IMR-90 (cell line): ENCODE measurements at regions not wholly inside any gene's neighbourhood (a gene's known extent, or its start where the extent isn't known, plus 50 kb on each side); places are given as distances from the start of the nearest gene placed in this dataset.

Source experiments
- ATAC-seq: fragments of 200-7000 bp; cut with Tn5 transposase; 2 replicates; pipeline ENCODE4 v1.9.1; 2020; ENCODE audit warnings: low read depth, mild to moderate bottlenecking, moderate library complexity
- BruUV-seq: library from RNA; stranded (reverse); fragments of 400-500 nt; replicated peaks from 2 replicates; lab custom pipeline; 2021; lab: Mats Ljungman, UMichigan
- CTCF ChIA-PET: fragments of 300-600 bp; formaldehyde crosslinking; extraction: SDS; loops from one replicate; lab custom pipeline; 2021; ENCODE audit warnings: antibody characterized with exemption; lab: Yijun Ruan, JAX
- POLR2A ChIA-PET: fragments of 300-600 bp; sonication (Branson Sonifier 250); formaldehyde crosslinking; loops from one replicate; lab custom pipeline; 2022; ENCODE audit warnings: antibody characterized with exemption; ENCODE audit not compliant: unreplicated experiment; lab: Charles Lee
- DNase-seq: peaks from one replicate; pipeline ENCODE4 v3.0.0; 2013
- H2AFZ ChIP-seq: replicated peaks from 2 replicates; pipeline ENCODE3; 2013; ENCODE audit warnings: low read length, mild to moderate bottlenecking; ENCODE audit not compliant: poor library complexity
- H2AK5ac ChIP-seq: 2 replicates; pipeline ENCODE4 v1.6.1; 2013; ENCODE audit warnings: low read depth, low read length, inconsistent platforms
- H2AK9ac ChIP-seq: replicated peaks from 2 replicates; pipeline ENCODE3; 2013; ENCODE audit warnings: mild to moderate bottlenecking, low read depth, low read length, moderate library complexity; ENCODE audit not compliant: poor library complexity
- H2BK120ac ChIP-seq: 2 replicates; pipeline ENCODE4 v1.6.1; 2013; ENCODE audit warnings: low read depth, low read length, inconsistent platforms
- H2BK15ac ChIP-seq: 3 replicates; pipeline ENCODE4 v1.6.1; 2013; ENCODE audit warnings: low read depth, low read length, inconsistent platforms
- H2BK20ac ChIP-seq: 2 replicates; pipeline ENCODE4 v1.6.1; 2013; ENCODE audit warnings: low read depth, mild to moderate bottlenecking, inconsistent platforms, low read length, moderate library complexity
- H2BK5ac ChIP-seq: 2 replicates; pipeline ENCODE4 v1.6.1; 2013; ENCODE audit warnings: mild to moderate bottlenecking, low read depth, low read length, inconsistent platforms; ENCODE audit not compliant: poor library complexity, severe bottlenecking
- H3K14ac ChIP-seq: replicated peaks from 2 replicates; pipeline ENCODE4 v1.6.1; 2013; ENCODE audit warnings: low read depth, low read length, inconsistent platforms
- H3K18ac ChIP-seq: 2 replicates; pipeline ENCODE4 v1.6.1; 2013; ENCODE audit warnings: low read depth, low read length, control low read depth
- H3K23ac ChIP-seq: 2 replicates; pipeline ENCODE4 v1.6.1; 2013; ENCODE audit warnings: low read depth, low read length, inconsistent platforms
- H3K27ac ChIP-seq: 2 replicates; pipeline ENCODE4 v1.5.1; 2013; ENCODE audit warnings: mild to moderate bottlenecking, control low read depth, low read length; ENCODE audit not compliant: insufficient read depth
- H3K27me3 ChIP-seq: 2 replicates; pipeline ENCODE4 v1.6.1; 2013; ENCODE audit warnings: low read length; ENCODE audit not compliant: control insufficient read depth, insufficient read depth
- H3K36me3 ChIP-seq: 2 replicates; pipeline ENCODE4 v1.6.1; 2013; ENCODE audit warnings: low read length, mixed read lengths; ENCODE audit not compliant: control insufficient read depth, insufficient read depth
- H3K4ac ChIP-seq: 2 replicates; pipeline ENCODE4 v1.6.1; 2013; ENCODE audit warnings: low read depth, low read length, inconsistent platforms
- H3K4me1 ChIP-seq: 2 replicates; pipeline ENCODE4 v1.6.1; 2013; ENCODE audit warnings: low read length, mixed read lengths; ENCODE audit not compliant: control insufficient read depth, insufficient read depth
- H3K4me2 ChIP-seq: 2 replicates; pipeline ENCODE4 v1.6.1; 2013; ENCODE audit warnings: low read depth, mild to moderate bottlenecking, control low read depth, low read length, moderate library complexity
- H3K4me3 ChIP-seq: 2 replicates; pipeline ENCODE4 v1.5.1; 2013; ENCODE audit warnings: low read depth, mild to moderate bottlenecking, control low read depth, low read length, moderate library complexity; ENCODE audit not compliant: insufficient read depth
- H3K56ac ChIP-seq: 2 replicates; pipeline ENCODE4 v1.6.1; 2013; ENCODE audit warnings: low read length, inconsistent platforms; ENCODE audit not compliant: insufficient read depth; ENCODE audit errors: extremely low read depth
- H3K79me1 ChIP-seq, 2 experiments: 2 replicates each; pipeline ENCODE4 v1.6.1; 2013; ENCODE audit warnings: low read length in 2 of 2, inconsistent platforms in 1 of 2, low read depth in 1 of 2
- H3K9ac ChIP-seq: 2 replicates; pipeline ENCODE4 v1.6.1; 2013; ENCODE audit warnings: low read depth, low read length, control low read depth
- H3K9me1 ChIP-seq: 2 replicates; pipeline ENCODE4 v1.6.1; 2013; ENCODE audit warnings: low read length, inconsistent platforms; ENCODE audit not compliant: insufficient read depth
- H3K9me3 ChIP-seq: 2 replicates; pipeline ENCODE4 v1.6.1; 2013; ENCODE audit warnings: low read length; ENCODE audit not compliant: control insufficient read depth, insufficient read depth
- H4K20me1 ChIP-seq: 2 replicates; pipeline ENCODE4 v1.6.1; 2013; ENCODE audit warnings: low read length, inconsistent platforms; ENCODE audit not compliant: insufficient read depth
- H4K5ac ChIP-seq: 2 replicates; pipeline ENCODE4 v1.6.1; 2013; ENCODE audit warnings: mild to moderate bottlenecking, low read depth, low read length, control low read depth
- H4K8ac ChIP-seq, 2 experiments: 2 replicates each; pipeline ENCODE4 v1.6.1; 2013; ENCODE audit warnings: low read depth in 2 of 2, low read length in 2 of 2, control low read depth in 1 of 2, inconsistent platforms in 1 of 2
- H4K91ac ChIP-seq: 2 replicates; pipeline ENCODE4 v1.6.1; 2013; ENCODE audit warnings: low read depth, low read length, inconsistent platforms; ENCODE audit not compliant: insufficient read depth
- CEBPB ChIP-seq: IDR thresholded peaks from 2 replicates; pipeline ENCODE4 v1.6.1; 2012; ENCODE audit warnings: low read depth, low read length, improper control_type of control experiment
- FOS ChIP-seq: fragments of 150-350 bp; IDR thresholded peaks from 2 replicates; pipeline ENCODE4 v1.6.1; 2016; ENCODE audit warnings: low read depth, low read length
- MAFK ChIP-seq: IDR thresholded peaks from 2 replicates; pipeline ENCODE4 v1.6.1; 2012; ENCODE audit warnings: low read depth, low read length, improper control_type of control experiment
- MAZ ChIP-seq: IDR thresholded peaks from 2 replicates; pipeline ENCODE4 v1.6.1; 2012; ENCODE audit warnings: low read depth, mild to moderate bottlenecking, low read length, improper control_type of control experiment, moderate library complexity, borderline replicate concordance
- MXI1 ChIP-seq: IDR thresholded peaks from 2 replicates; pipeline ENCODE4 v1.6.1; 2012; ENCODE audit warnings: low read depth, mild to moderate bottlenecking, low read length, moderate library complexity, borderline replicate concordance
- NFE2L2 ChIP-seq: fragments of 150-350 bp; IDR thresholded peaks from 2 replicates; pipeline ENCODE4 v1.6.1; 2016; ENCODE audit warnings: low read depth, mild to moderate bottlenecking, low read length
- RAD21 ChIP-seq: IDR thresholded peaks from 2 replicates; pipeline ENCODE4 v1.6.1; 2012; ENCODE audit warnings: low read length, improper control_type of control experiment
- RCOR1 ChIP-seq: IDR thresholded peaks from 2 replicates; pipeline ENCODE4 v1.6.1; 2012; ENCODE audit warnings: mild to moderate bottlenecking, low read length, improper control_type of control experiment; ENCODE audit not compliant: insufficient replicate concordance
- RFX5 ChIP-seq: IDR thresholded peaks from 2 replicates; pipeline ENCODE4 v1.8.0; 2012; ENCODE audit warnings: low read depth, mild to moderate bottlenecking, low read length, moderate library complexity
- SMC3 ChIP-seq: fragments of 150-350 bp; IDR thresholded peaks from 2 replicates; pipeline ENCODE4 v1.6.1; 2016; ENCODE audit warnings: low read depth, mild to moderate bottlenecking, antibody characterized with exemption, low read length, moderate library complexity
- WGBS, 2 experiments: methylation state at CpG; one replicate each; pipeline versions ENCODE4 v1.1.5 to v1.1.7; 2013; ENCODE audit warnings: missing lambda C conversion rate in 2 of 2; ENCODE audit not compliant: insufficient read length in 1 of 2; ENCODE audit errors: extremely low coverage in 2 of 2; 5-methylcytosine and 5-hydroxymethylcytosine counted together
- dilution Hi-C: fragments of 300-500 bp; cut with HindIII; formaldehyde crosslinking; loops from one replicate; pipeline ENCODE4 v1.14.3; 2018; ENCODE audit warnings: low sequenced_read_pairs; ENCODE audit not compliant: unreplicated experiment
- in situ Hi-C: fragments of 300-500 bp; cut with MboI; formaldehyde crosslinking; loops from 3 replicates; pipeline ENCODE4 v1.14.3; 2019; ENCODE audit warnings: low sequenced_read_pairs, inconsistent platforms, mixed read lengths
- intact Hi-C: fragments of 100-400 bp; cut with micrococcal nuclease; formaldehyde crosslinking; loops from 2 replicates; pipeline ENCODE4 v1.10.0; 2022
- TF ChIP-seq, protein P1 (sequence below): conservative IDR thresholded peaks from 2 replicates; pipeline ENCODE4 v1.5.1; 2012; ENCODE audit warnings: mild to moderate bottlenecking, low read depth, low read length, improper control_type of control experiment
- TF ChIP-seq, protein P2 (sequence below): fragments of 150-350 bp; IDR thresholded peaks from 2 replicates; pipeline ENCODE4 v1.6.1; 2017; ENCODE audit warnings: mild to moderate bottlenecking, antibody characterized with exemption, low read length, low read depth
- TF ChIP-seq, protein P3 (sequence below): fragments of 150-350 bp; IDR thresholded peaks from 2 replicates; pipeline ENCODE4 v1.6.1; 2016; ENCODE audit warnings: low read depth, mild to moderate bottlenecking, low read length, moderate library complexity, borderline replicate concordance

DNA sequence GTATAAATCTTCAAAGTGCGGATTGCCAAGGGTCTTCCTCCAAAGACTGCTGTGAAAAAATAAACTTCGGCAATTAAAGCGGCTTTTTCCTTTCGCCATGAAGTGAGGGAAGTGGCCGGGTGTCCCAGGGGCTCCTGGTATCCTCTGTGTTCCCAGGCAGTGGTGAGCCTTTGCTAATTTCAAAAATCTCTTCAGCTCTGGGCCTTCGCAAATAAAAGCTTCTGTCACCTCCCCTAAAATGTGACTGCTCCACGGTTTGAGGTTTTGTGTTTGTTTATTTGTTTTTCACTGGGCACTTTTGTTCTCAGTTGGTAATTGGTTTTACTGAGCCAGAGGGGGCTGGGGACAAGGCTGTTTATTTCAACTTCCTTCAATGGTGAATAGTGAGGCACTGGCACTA lies 270.1 kb upstream of the POU3F3 start:
- no peak overlapping the region for H2AK9ac ChIP-seq
- no CpG with 5 or more reads among the region's 7 CpGs for WGBS, 2 experiments
- in situ Hi-C loops (no loop called here), dilution Hi-C loops (no loop called here), intact Hi-C loops (no loop called here)
- no peaks in the 10 kb centered on the region for H3K4me1 ChIP-seq
- H3K9ac ChIP-seq = no peak overlapping the region
- H2AK5ac ChIP-seq = no peak overlapping the region
- no peak overlapping the region for H3K23ac ChIP-seq
- H3K18ac ChIP-seq = no peak overlapping the region
- DNase-seq (no peak), ATAC-seq (no peak)
- no peak overlapping the region for H4K91ac ChIP-seq
- H3K27me3 ChIP-seq = no peaks in the 10 kb centered on the region
- H2BK20ac ChIP-seq = no peak overlapping the region
- ChIA-PET CTCF (no interaction called here), POLR2A (no interaction called here)
- no peak overlapping the region for H3K4me3 ChIP-seq
- no peak overlapping the region for H4K8ac ChIP-seq
- H3K14ac ChIP-seq = no peak overlapping the region
- no peaks in the 10 kb centered on the region for H3K9me1 ChIP-seq
- no peaks in the 10 kb centered on the region for H3K36me3 ChIP-seq
- H2BK5ac ChIP-seq = no peak overlapping the region
- H2BK15ac ChIP-seq = no peak overlapping the region
- H3K9me3 ChIP-seq = peaks cover 6% of the 10 kb centered on the region
- H4K20me1 ChIP-seq = no peaks in the 10 kb centered on the region
- H3K4me2 ChIP-seq = no peak overlapping the region
- H4K5ac ChIP-seq = no peak overlapping the region
- no peak overlapping the region for H2BK120ac ChIP-seq
- H3K4ac ChIP-seq = no peak overlapping the region
- H3K56ac ChIP-seq = no peak overlapping the region
- TF ChIP-seq MAZ (no peak), RCOR1 (no peak), SMC3 (no peak), MXI1 (no peak), FOS (no peak), MAFK (no peak), RFX5 (no peak), CEBPB (no peak), RAD21 (no peak), NFE2L2 (no peak)
- TF ChIP-seq, protein P1, sequence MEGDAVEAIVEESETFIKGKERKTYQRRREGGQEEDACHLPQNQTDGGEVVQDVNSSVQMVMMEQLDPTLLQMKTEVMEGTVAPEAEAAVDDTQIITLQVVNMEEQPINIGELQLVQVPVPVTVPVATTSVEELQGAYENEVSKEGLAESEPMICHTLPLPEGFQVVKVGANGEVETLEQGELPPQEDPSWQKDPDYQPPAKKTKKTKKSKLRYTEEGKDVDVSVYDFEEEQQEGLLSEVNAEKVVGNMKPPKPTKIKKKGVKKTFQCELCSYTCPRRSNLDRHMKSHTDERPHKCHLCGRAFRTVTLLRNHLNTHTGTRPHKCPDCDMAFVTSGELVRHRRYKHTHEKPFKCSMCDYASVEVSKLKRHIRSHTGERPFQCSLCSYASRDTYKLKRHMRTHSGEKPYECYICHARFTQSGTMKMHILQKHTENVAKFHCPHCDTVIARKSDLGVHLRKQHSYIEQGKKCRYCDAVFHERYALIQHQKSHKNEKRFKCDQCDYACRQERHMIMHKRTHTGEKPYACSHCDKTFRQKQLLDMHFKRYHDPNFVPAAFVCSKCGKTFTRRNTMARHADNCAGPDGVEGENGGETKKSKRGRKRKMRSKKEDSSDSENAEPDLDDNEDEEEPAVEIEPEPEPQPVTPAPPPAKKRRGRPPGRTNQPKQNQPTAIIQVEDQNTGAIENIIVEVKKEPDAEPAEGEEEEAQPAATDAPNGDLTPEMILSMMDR = no peak
- TF ChIP-seq, protein P2, sequence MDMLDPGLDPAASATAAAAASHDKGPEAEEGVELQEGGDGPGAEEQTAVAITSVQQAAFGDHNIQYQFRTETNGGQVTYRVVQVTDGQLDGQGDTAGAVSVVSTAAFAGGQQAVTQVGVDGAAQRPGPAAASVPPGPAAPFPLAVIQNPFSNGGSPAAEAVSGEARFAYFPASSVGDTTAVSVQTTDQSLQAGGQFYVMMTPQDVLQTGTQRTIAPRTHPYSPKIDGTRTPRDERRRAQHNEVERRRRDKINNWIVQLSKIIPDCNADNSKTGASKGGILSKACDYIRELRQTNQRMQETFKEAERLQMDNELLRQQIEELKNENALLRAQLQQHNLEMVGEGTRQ = no peak
- TF ChIP-seq, protein P3, sequence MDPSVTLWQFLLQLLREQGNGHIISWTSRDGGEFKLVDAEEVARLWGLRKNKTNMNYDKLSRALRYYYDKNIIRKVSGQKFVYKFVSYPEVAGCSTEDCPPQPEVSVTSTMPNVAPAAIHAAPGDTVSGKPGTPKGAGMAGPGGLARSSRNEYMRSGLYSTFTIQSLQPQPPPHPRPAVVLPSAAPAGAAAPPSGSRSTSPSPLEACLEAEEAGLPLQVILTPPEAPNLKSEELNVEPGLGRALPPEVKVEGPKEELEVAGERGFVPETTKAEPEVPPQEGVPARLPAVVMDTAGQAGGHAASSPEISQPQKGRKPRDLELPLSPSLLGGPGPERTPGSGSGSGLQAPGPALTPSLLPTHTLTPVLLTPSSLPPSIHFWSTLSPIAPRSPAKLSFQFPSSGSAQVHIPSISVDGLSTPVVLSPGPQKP = no peak
- no TSS peak for BruUV-seq
- H2AFZ ChIP-seq = no peak overlapping the region
- no peaks in the 10 kb centered on the region for H3K79me1 ChIP-seq
- no peak overlapping the region for H3K27ac ChIP-seq
